Psoas muscle (tissue), 7 donors: ENCODE measurements at regions not wholly inside any gene's neighbourhood (a gene's known extent, or its start where the extent isn't known, plus 50 kb on each side); places are given as distances from the start of the nearest gene placed in this dataset.

Experiments
- ATAC-seq, 4 donors: fragments of 200-7000 bp; cut with Tn5 transposase; one replicate each; pipeline ENCODE4 v1.9.1; 2020; ENCODE audit warnings: moderate library complexity in 3 of 4, mild to moderate bottlenecking in 2 of 4
- DNase-seq, 2 donors: peaks; one replicate each; pipeline ENCODE4 v3.0.0-alpha.2; 2020
- H3K27ac ChIP-seq: fragments of 200-600 bp; one replicate; pipeline ENCODE4 v1.8.0; 2022
- H3K27me3 ChIP-seq, 3 donors: fragments of 200-600 bp in 1 of 3; one replicate each; pipeline versions ENCODE4 v1.6.1 to v1.8.0; 2013 to 2022; ENCODE audit warnings: low read length in 2 of 3, mild to moderate bottlenecking in 2 of 3, moderate library complexity in 1 of 3; ENCODE audit not compliant: insufficient read depth in 3 of 3
- H3K36me3 ChIP-seq, 2 donors: fragments of 200-600 bp in 1 of 2; one replicate each; pipeline versions ENCODE4 v1.6.1 to v1.8.0; 2013 to 2022; ENCODE audit warnings: low read depth in 1 of 2, mild to moderate bottlenecking in 1 of 2, moderate library complexity in 1 of 2; ENCODE audit not compliant: insufficient read depth in 1 of 2
- H3K4me1 ChIP-seq: fragments of 200-600 bp; one replicate; pipeline ENCODE4 v1.8.0; 2022
- H3K4me3 ChIP-seq: fragments of 200-600 bp; one replicate; pipeline ENCODE4 v1.8.0; 2022; ENCODE audit warnings: mild to moderate bottlenecking
- H3K9me3 ChIP-seq: fragments of 200-600 bp; one replicate; pipeline ENCODE4 v1.8.0; 2022
- WGBS, 3 donors: extraction: QIAGEN DNeasy Blood & Tissue Kit; methylation state at CpG; one replicate each; pipeline versions ENCODE4 v1.1.6 to v1.1.7; 2013; 5-methylcytosine and 5-hydroxymethylcytosine counted together
- intact Hi-C, 2 donors: fragments of 100-400 bp; cut with DNase I; formaldehyde crosslinking; loops; one replicate each; pipeline versions ENCODE4 v1.11.0 to v1.14.2; 2022
- TF ChIP-seq, protein P1 (sequence below): fragments of 200-600 bp; IDR thresholded peaks from one replicate; pipeline ENCODE4 v1.8.0; 2022; ENCODE audit warnings: antibody characterized with exemption
- donor health status: healthy with polysubstance abuse.
- donor health status: DM: no; HTN: no; CAD: no; lungs with moderate emphysema.
- donor health status: Bipolar disorder and iron deficiency.
- donor health status: healthy.
- donor health status: DM: yes; HTN: yes; CAD: no.
- donor health status: DM: no; HTN: no; CAD: no.
- donor health status: DM: yes; HTN: yes; CAD: no.

DNA sequence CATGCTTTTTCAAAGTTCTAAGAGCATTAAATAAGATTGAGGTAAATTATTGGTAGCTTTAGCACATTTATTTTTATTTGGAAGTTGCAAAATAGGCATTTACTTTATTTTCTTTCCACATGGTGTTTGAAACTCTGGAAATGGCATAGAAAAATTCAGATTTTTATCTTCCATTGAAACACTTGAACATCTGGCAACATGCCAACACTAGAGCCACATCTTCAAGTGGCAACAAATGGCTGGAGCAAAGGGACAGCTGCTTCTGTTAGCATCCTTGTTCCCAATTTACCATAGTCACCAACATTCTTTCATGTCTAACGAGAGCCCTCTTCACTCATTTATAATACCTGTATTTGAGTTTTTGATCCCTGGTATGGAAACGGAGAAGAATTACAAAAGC, 539.9 kb downstream of the ZNF608 start:
- Histone ChIP-seq H3K4me1 (no peaks in the 10 kb centered on the region), H3K4me3 (no peak overlapping the region), H3K27ac (no peak overlapping the region), H3K9me3 (no peaks in the 10 kb centered on the region), H3K27me3 (no peaks in the 10 kb centered on the region), H3K36me3 (no peaks in the 10 kb centered on the region)
- TF ChIP-seq, protein P1, sequence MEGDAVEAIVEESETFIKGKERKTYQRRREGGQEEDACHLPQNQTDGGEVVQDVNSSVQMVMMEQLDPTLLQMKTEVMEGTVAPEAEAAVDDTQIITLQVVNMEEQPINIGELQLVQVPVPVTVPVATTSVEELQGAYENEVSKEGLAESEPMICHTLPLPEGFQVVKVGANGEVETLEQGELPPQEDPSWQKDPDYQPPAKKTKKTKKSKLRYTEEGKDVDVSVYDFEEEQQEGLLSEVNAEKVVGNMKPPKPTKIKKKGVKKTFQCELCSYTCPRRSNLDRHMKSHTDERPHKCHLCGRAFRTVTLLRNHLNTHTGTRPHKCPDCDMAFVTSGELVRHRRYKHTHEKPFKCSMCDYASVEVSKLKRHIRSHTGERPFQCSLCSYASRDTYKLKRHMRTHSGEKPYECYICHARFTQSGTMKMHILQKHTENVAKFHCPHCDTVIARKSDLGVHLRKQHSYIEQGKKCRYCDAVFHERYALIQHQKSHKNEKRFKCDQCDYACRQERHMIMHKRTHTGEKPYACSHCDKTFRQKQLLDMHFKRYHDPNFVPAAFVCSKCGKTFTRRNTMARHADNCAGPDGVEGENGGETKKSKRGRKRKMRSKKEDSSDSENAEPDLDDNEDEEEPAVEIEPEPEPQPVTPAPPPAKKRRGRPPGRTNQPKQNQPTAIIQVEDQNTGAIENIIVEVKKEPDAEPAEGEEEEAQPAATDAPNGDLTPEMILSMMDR, result no peak
- intact Hi-C loops, result no loop called here
- WGBS, 3 donors, result 29 to 41% (median 40%) methylated on average over 2 of the region's 2 CpGs
- ATAC-seq (no peak), DNase-seq (no peak)

DNA sequence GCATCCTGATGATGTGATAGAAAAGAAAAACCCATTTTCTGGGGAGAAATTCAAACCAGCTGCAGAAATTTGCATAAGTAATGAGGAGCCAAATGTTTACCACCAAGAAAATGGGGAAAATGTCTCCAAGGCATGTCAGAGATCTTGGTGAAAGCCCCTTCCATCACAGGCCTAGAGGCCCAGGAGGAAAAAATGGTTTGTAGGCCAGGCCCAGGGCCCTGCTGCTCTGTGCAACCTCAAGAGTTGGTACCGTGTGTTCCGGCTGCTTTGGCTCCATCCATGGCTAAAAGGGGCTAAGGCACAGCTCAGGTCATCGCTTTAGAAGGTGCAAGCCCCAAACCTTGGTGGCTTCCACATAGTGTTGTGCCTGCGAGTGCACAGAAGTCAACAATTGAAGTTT, 543.1 kb downstream of the ZNF608 start:
- intact Hi-C loops, result no loop called here

DNA sequence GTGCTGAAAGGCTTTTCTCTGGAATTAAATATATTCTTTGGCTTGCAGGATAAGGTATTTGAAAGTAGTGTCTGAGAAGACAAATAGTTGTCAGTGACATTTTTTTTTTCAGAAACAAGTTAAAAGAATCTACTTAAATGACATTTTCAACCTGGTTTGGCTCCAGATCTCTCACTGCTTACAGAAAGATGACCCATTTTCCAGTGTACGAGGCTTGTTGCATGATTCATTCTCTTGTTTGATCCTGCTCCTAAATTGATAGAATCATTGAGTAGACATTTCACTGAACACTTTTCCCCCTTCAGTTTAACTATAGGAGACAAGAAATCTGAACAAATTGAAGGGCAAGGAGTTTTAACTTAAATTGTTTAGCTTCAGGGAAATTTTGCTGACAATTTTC, 546.1 kb downstream of the ZNF608 start:
- TF ChIP-seq, protein P1, result no peak
- intact Hi-C loops, result no loop called here
- DNase-seq, result no peak
- no peaks in the 10 kb centered on the region for H3K9me3 ChIP-seq
- WGBS, 3 donors, result 39 to 63% (median 46%) methylated on average over 1 of the region's 1 CpG
- H3K27ac ChIP-seq, result no peak overlapping the region
- no peak for ATAC-seq
- no peaks in the 10 kb centered on the region for H3K4me1 ChIP-seq
- no peak overlapping the region for H3K4me3 ChIP-seq
- H3K27me3 ChIP-seq, result no peaks in the 10 kb centered on the region
- no peaks in the 10 kb centered on the region for H3K36me3 ChIP-seq

More for the DNA sequence above, 543.1 kb downstream of the ZNF608 start:
- Histone ChIP-seq H3K27me3 (no peaks in the 10 kb centered on the region), H3K4me1 (no peaks in the 10 kb centered on the region), H3K36me3 (no peaks in the 10 kb centered on the region), H3K9me3 (no peaks in the 10 kb centered on the region), H3K27ac (no peak overlapping the region), H3K4me3 (no peak overlapping the region)
- no peak for ATAC-seq
- DNase-seq, result no peak
- WGBS, 3 donors, result 99 to 100% (median 99%) methylated on average over 4 of the region's 4 CpGs
- TF ChIP-seq, protein P1, result no peak

- Histone ChIP-seq H3K36me3 (no peaks in the 10 kb centered on the region), H3K9me3 (no peaks in the 10 kb centered on the region), H3K27me3 (no peaks in the 10 kb centered on the region), H3K4me3 (no peak overlapping the region), H3K27ac (no peak overlapping the region), H3K4me1 (no peaks in the 10 kb centered on the region)
- intact Hi-C loops, result no loop called here
- ATAC-seq, result no peak
- 44 to 62% (median 50%) methylated on average over 3 of the region's 3 CpGs for WGBS, 3 donors
- DNase-seq, result no peak
- TF ChIP-seq, protein P1, result no peak
Observed at GRCh38 chr5:124199893-124200292, 546.5 kb downstream of the ZNF608 start.

- WGBS, 3 donors, result 85 to 90% (median 85%) methylated on average over 2 of the region's 2 CpGs
- TF ChIP-seq, protein P1, result no peak
- Histone ChIP-seq H3K4me1 (no peaks in the 10 kb centered on the region), H3K27ac (no peak overlapping the region), H3K4me3 (no peak overlapping the region), H3K9me3 (no peaks in the 10 kb centered on the region), H3K36me3 (no peaks in the 10 kb centered on the region), H3K27me3 (no peaks in the 10 kb centered on the region)
- intact Hi-C loops, result no loop called here
- DNase-seq (no peak), ATAC-seq (no peak)
Observed at GRCh38 chr5:124195411-124195810, 551.0 kb downstream of the ZNF608 start.
